IMR-90 (cell line): ENCODE measurements at regions not wholly inside any gene's neighbourhood (a gene's known extent, or its start where the extent isn't known, plus 50 kb on each side); places are given as distances from the start of the nearest gene placed in this dataset.
A peak's percentile ranks its signal among the peaks of the same experiment; 100 is the strongest.

Source experiments
- ATAC-seq: fragments of 200-7000 bp; cut with Tn5 transposase; 2 replicates; pipeline ENCODE4 v1.9.1; 2020; ENCODE audit warnings: low read depth, mild to moderate bottlenecking, moderate library complexity
- BruUV-seq: library from RNA; stranded (reverse); fragments of 400-500 nt; replicated peaks from 2 replicates; lab custom pipeline; 2021; lab: Mats Ljungman, UMichigan
- CTCF ChIA-PET: fragments of 300-600 bp; formaldehyde crosslinking; extraction: SDS; loops from one replicate; lab custom pipeline; 2021; ENCODE audit warnings: antibody characterized with exemption; lab: Yijun Ruan, JAX
- POLR2A ChIA-PET: fragments of 300-600 bp; sonication (Branson Sonifier 250); formaldehyde crosslinking; loops from one replicate; lab custom pipeline; 2022; ENCODE audit warnings: antibody characterized with exemption; ENCODE audit not compliant: unreplicated experiment; lab: Charles Lee
- DNase-seq: peaks from one replicate; pipeline ENCODE4 v3.0.0; 2013
- H2AFZ ChIP-seq: replicated peaks from 2 replicates; pipeline ENCODE3; 2013; ENCODE audit warnings: low read length, mild to moderate bottlenecking; ENCODE audit not compliant: poor library complexity
- H2AK5ac ChIP-seq: 2 replicates; pipeline ENCODE4 v1.6.1; 2013; ENCODE audit warnings: low read depth, low read length, inconsistent platforms
- H2AK9ac ChIP-seq: replicated peaks from 2 replicates; pipeline ENCODE3; 2013; ENCODE audit warnings: mild to moderate bottlenecking, low read depth, low read length, moderate library complexity; ENCODE audit not compliant: poor library complexity
- H2BK120ac ChIP-seq: 2 replicates; pipeline ENCODE4 v1.6.1; 2013; ENCODE audit warnings: low read depth, low read length, inconsistent platforms
- H2BK15ac ChIP-seq: 3 replicates; pipeline ENCODE4 v1.6.1; 2013; ENCODE audit warnings: low read depth, low read length, inconsistent platforms
- H2BK20ac ChIP-seq: 2 replicates; pipeline ENCODE4 v1.6.1; 2013; ENCODE audit warnings: low read depth, mild to moderate bottlenecking, inconsistent platforms, low read length, moderate library complexity
- H2BK5ac ChIP-seq: 2 replicates; pipeline ENCODE4 v1.6.1; 2013; ENCODE audit warnings: mild to moderate bottlenecking, low read depth, low read length, inconsistent platforms; ENCODE audit not compliant: poor library complexity, severe bottlenecking
- H3K14ac ChIP-seq: replicated peaks from 2 replicates; pipeline ENCODE4 v1.6.1; 2013; ENCODE audit warnings: low read depth, low read length, inconsistent platforms
- H3K18ac ChIP-seq: 2 replicates; pipeline ENCODE4 v1.6.1; 2013; ENCODE audit warnings: low read depth, low read length, control low read depth
- H3K23ac ChIP-seq: 2 replicates; pipeline ENCODE4 v1.6.1; 2013; ENCODE audit warnings: low read depth, low read length, inconsistent platforms
- H3K27ac ChIP-seq: 2 replicates; pipeline ENCODE4 v1.5.1; 2013; ENCODE audit warnings: mild to moderate bottlenecking, control low read depth, low read length; ENCODE audit not compliant: insufficient read depth
- H3K27me3 ChIP-seq: 2 replicates; pipeline ENCODE4 v1.6.1; 2013; ENCODE audit warnings: low read length; ENCODE audit not compliant: control insufficient read depth, insufficient read depth
- H3K36me3 ChIP-seq: 2 replicates; pipeline ENCODE4 v1.6.1; 2013; ENCODE audit warnings: low read length, mixed read lengths; ENCODE audit not compliant: control insufficient read depth, insufficient read depth
- H3K4ac ChIP-seq: 2 replicates; pipeline ENCODE4 v1.6.1; 2013; ENCODE audit warnings: low read depth, low read length, inconsistent platforms
- H3K4me1 ChIP-seq: 2 replicates; pipeline ENCODE4 v1.6.1; 2013; ENCODE audit warnings: low read length, mixed read lengths; ENCODE audit not compliant: control insufficient read depth, insufficient read depth
- H3K4me2 ChIP-seq: 2 replicates; pipeline ENCODE4 v1.6.1; 2013; ENCODE audit warnings: low read depth, mild to moderate bottlenecking, control low read depth, low read length, moderate library complexity
- H3K4me3 ChIP-seq: 2 replicates; pipeline ENCODE4 v1.5.1; 2013; ENCODE audit warnings: low read depth, mild to moderate bottlenecking, control low read depth, low read length, moderate library complexity; ENCODE audit not compliant: insufficient read depth
- H3K56ac ChIP-seq: 2 replicates; pipeline ENCODE4 v1.6.1; 2013; ENCODE audit warnings: low read length, inconsistent platforms; ENCODE audit not compliant: insufficient read depth; ENCODE audit errors: extremely low read depth
- H3K79me1 ChIP-seq, 2 experiments: 2 replicates each; pipeline ENCODE4 v1.6.1; 2013; ENCODE audit warnings: low read length in 2 of 2, inconsistent platforms in 1 of 2, low read depth in 1 of 2
- H3K9ac ChIP-seq: 2 replicates; pipeline ENCODE4 v1.6.1; 2013; ENCODE audit warnings: low read depth, low read length, control low read depth
- H3K9me1 ChIP-seq: 2 replicates; pipeline ENCODE4 v1.6.1; 2013; ENCODE audit warnings: low read length, inconsistent platforms; ENCODE audit not compliant: insufficient read depth
- H3K9me3 ChIP-seq: 2 replicates; pipeline ENCODE4 v1.6.1; 2013; ENCODE audit warnings: low read length; ENCODE audit not compliant: control insufficient read depth, insufficient read depth
- H4K20me1 ChIP-seq: 2 replicates; pipeline ENCODE4 v1.6.1; 2013; ENCODE audit warnings: low read length, inconsistent platforms; ENCODE audit not compliant: insufficient read depth
- H4K5ac ChIP-seq: 2 replicates; pipeline ENCODE4 v1.6.1; 2013; ENCODE audit warnings: mild to moderate bottlenecking, low read depth, low read length, control low read depth
- H4K8ac ChIP-seq, 2 experiments: 2 replicates each; pipeline ENCODE4 v1.6.1; 2013; ENCODE audit warnings: low read depth in 2 of 2, low read length in 2 of 2, control low read depth in 1 of 2, inconsistent platforms in 1 of 2
- H4K91ac ChIP-seq: 2 replicates; pipeline ENCODE4 v1.6.1; 2013; ENCODE audit warnings: low read depth, low read length, inconsistent platforms; ENCODE audit not compliant: insufficient read depth
- BHLHE40 ChIP-seq: fragments of 150-350 bp; IDR thresholded peaks from 2 replicates; pipeline ENCODE4 v1.6.1; 2016; ENCODE audit warnings: mild to moderate bottlenecking, low read depth, low read length
- CEBPB ChIP-seq: IDR thresholded peaks from 2 replicates; pipeline ENCODE4 v1.6.1; 2012; ENCODE audit warnings: low read depth, low read length, improper control_type of control experiment
- FOS ChIP-seq: fragments of 150-350 bp; IDR thresholded peaks from 2 replicates; pipeline ENCODE4 v1.6.1; 2016; ENCODE audit warnings: low read depth, low read length
- SMC3 ChIP-seq: fragments of 150-350 bp; IDR thresholded peaks from 2 replicates; pipeline ENCODE4 v1.6.1; 2016; ENCODE audit warnings: low read depth, mild to moderate bottlenecking, antibody characterized with exemption, low read length, moderate library complexity
- dilution Hi-C: fragments of 300-500 bp; cut with HindIII; formaldehyde crosslinking; loops from one replicate; pipeline ENCODE4 v1.14.3; 2018; ENCODE audit warnings: low sequenced_read_pairs; ENCODE audit not compliant: unreplicated experiment
- in situ Hi-C: fragments of 300-500 bp; cut with MboI; formaldehyde crosslinking; loops from 3 replicates; pipeline ENCODE4 v1.14.3; 2019; ENCODE audit warnings: low sequenced_read_pairs, inconsistent platforms, mixed read lengths
- intact Hi-C: fragments of 100-400 bp; cut with micrococcal nuclease; formaldehyde crosslinking; loops from 2 replicates; pipeline ENCODE4 v1.10.0; 2022

- ATAC-seq: peak; percentile 79
- CTCF ChIA-PET: interaction anchor here (0.9 kb wide), 1 partner anchor 14 kb away, joined by 4 read pairs; no protein-coding TSS in a partner anchor
- H2AK9ac ChIP-seq: no peak overlapping the region
These were observed 134.4 kb downstream of the S1PR1 start for GRCh38 chr1:101371259-101371658.

More at GRCh38 chr1:101371259-101371658, 134.4 kb downstream of the S1PR1 start:
- no peaks in the 10 kb centered on the region for H3K36me3 ChIP-seq
- POLR2A ChIA-PET: no interaction called here
- no peak overlapping the region for H3K18ac ChIP-seq
- H2BK5ac ChIP-seq: no peak overlapping the region
- H4K8ac ChIP-seq: no peak overlapping the region
- no peak overlapping the region for H2AFZ ChIP-seq
- peaks cover 9% of the 10 kb centered on the region for H3K4me1 ChIP-seq
- dilution Hi-C loops: no loop called here
- H3K14ac ChIP-seq: 0 out of 2 replicates have a peak overlapping the region, but pooled peaks have one; percentile 46
- in situ Hi-C loops: no loop called here
- no peaks in the 10 kb centered on the region for H3K79me1 ChIP-seq
- H4K91ac ChIP-seq: no peak overlapping the region
- intact Hi-C loops: no loop called here
- H3K9me1 ChIP-seq: peaks cover 7% of the 10 kb centered on the region; the same call in 1 of the 2 replicates
- H3K9me3 ChIP-seq: no peaks in the 10 kb centered on the region
- no peak overlapping the region for H3K4ac ChIP-seq
- peak; percentile 87 for DNase-seq
- no peaks in the 10 kb centered on the region for H4K20me1 ChIP-seq
- TF ChIP-seq SMC3: no peak
- peak; percentile 16; the same call in 1 of the 2 replicates for TF ChIP-seq BHLHE40
- peak; percentile 45; the same call in 1 of the 2 replicates for TF ChIP-seq CEBPB
- peak; percentile 81 for TF ChIP-seq FOS
- H3K27me3 ChIP-seq: peaks cover 3% of the 10 kb centered on the region
- no peak overlapping the region for H2BK15ac ChIP-seq
- BruUV-seq: no TSS peak
- H3K4me2 ChIP-seq: no peak overlapping the region
- H2BK120ac ChIP-seq: no peak overlapping the region; the same call in 1 of the 2 replicates
- no peak overlapping the region for H3K9ac ChIP-seq
- 0 out of 2 replicates have a peak overlapping the region, but pooled peaks have one; percentile 36 for H2BK20ac ChIP-seq
- H3K27ac ChIP-seq: no peak overlapping the region
- H3K4me3 ChIP-seq: no peak overlapping the region
- H4K5ac ChIP-seq: no peak overlapping the region
- no peak overlapping the region for H2AK5ac ChIP-seq
- no peak overlapping the region for H3K23ac ChIP-seq
- no peak overlapping the region for H3K56ac ChIP-seq
